VCaP (cell line): ENCODE measurements at regions not wholly inside any gene's neighbourhood (a gene's known extent, or its start where the extent isn't known, plus 50 kb on each side); places are given as distances from the start of the nearest gene placed in this dataset.

ENCODE experiments used
- H3K27ac ChIP-seq: fragments of 450-650 bp; 2 replicates; pipeline ENCODE4 v1.5.1; 2017
- TF ChIP-seq, protein P1 (sequence below): fragments of 450-650 bp; conservative IDR thresholded peaks from 2 replicates; pipeline ENCODE4 v1.5.1; 2017; ENCODE audit warnings: mild to moderate bottlenecking, moderate library complexity

DNA sequence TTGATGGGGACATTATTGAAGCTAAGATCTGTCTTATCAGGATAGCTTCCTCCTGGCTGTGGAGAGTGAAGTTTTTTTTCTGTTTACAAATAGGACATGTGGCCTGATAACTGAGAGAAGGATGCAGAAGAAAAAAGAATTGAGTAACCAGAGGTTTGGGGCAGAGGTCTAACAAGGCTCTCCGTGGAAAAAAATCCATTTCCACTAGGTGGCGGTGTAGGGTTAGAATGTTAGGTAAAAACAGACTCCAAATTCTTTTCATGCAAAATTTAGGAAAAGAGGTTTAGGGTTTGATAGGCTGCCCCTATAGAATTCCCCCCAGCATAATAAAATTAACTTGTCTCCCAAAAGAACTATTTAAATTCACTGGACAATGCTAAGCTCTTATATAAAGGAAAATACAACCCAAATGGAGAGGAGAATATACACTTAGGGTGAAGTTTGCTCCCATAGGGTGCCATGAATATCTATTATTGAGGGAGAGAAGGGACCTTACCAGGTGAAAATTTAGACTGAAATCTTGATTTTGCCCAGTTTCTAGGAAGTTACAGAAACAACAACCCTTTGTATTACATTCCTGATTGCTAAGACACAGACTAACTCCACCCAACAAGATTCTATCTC is 1560.4 kb downstream of the OTOL1 start:
- H3K27ac ChIP-seq, result no peak overlapping the region
- TF ChIP-seq, protein P1, sequence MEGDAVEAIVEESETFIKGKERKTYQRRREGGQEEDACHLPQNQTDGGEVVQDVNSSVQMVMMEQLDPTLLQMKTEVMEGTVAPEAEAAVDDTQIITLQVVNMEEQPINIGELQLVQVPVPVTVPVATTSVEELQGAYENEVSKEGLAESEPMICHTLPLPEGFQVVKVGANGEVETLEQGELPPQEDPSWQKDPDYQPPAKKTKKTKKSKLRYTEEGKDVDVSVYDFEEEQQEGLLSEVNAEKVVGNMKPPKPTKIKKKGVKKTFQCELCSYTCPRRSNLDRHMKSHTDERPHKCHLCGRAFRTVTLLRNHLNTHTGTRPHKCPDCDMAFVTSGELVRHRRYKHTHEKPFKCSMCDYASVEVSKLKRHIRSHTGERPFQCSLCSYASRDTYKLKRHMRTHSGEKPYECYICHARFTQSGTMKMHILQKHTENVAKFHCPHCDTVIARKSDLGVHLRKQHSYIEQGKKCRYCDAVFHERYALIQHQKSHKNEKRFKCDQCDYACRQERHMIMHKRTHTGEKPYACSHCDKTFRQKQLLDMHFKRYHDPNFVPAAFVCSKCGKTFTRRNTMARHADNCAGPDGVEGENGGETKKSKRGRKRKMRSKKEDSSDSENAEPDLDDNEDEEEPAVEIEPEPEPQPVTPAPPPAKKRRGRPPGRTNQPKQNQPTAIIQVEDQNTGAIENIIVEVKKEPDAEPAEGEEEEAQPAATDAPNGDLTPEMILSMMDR, result peak; percentile 81

GRCh38 chr3:163058031-163058854 is 1561.6 kb downstream of the OTOL1 start:
- TF ChIP-seq, protein P1, result no peak
- no peak overlapping the region for H3K27ac ChIP-seq

- H3K27ac ChIP-seq, result no peak overlapping the region
- TF ChIP-seq, protein P1, result no peak
Observed at GRCh38 chr3:163071713-163072112, 1575.1 kb downstream of the OTOL1 start.
